ENCODE measurements at regions not wholly inside any gene's neighbourhood (a gene's known extent, or its start where the extent isn't known, plus 50 kb on each side); places are given as distances from the start of the nearest gene placed in this dataset.
A peak's percentile ranks its signal among the peaks of the same experiment; 100 is the strongest.

GRCh38 chr17:52383493-52384100 lies 225.1 kb upstream of the CA10 start:
- Histone ChIP-seq H3K27me3 (replicated peaks; ENCODE audit: insufficient read depth, low read depth, low read length, poor library complexity) (no peaks in the 10 kb centered on the region), H3K36me3 (ENCODE audit: insufficient read depth, low read length, poor library complexity, severe bottlenecking) (no peaks in the 10 kb centered on the region), H3K9me3 (ENCODE audit: low read depth, low read length, poor library complexity, severe bottlenecking) (no peaks in the 10 kb centered on the region), H3K27ac (ENCODE audit: low read depth, low read length, poor library complexity, severe bottlenecking) (no peak overlapping the region), H3K4me1 (ENCODE audit: insufficient read depth, low read length, poor library complexity, severe bottlenecking) (no peaks in the 10 kb centered on the region), H3K4me3 (ENCODE audit: low read depth, low read length, poor library complexity, severe bottlenecking) (no peak overlapping the region)
- no TSS peak for BruUV-seq (replicated peaks)
- CTCF ChIA-PET = no interaction called here
- TF ChIP-seq EZH2 (IDR thresholded peaks at IDR 0.05; ENCODE audit: borderline replicate concordance, low read depth, low read length, poor library complexity, severe bottlenecking) = no peak
- TF ChIP-seq CTCF (conservative IDR thresholded peaks at IDR 0.05; ENCODE audit: low read depth, low read length) = peak; percentile 76
- POLR2A ChIA-PET (ENCODE audit: low non-redundant PET) = no interaction called here
- peak; percentile 72 for DNase-seq (ENCODE audit: low spot score)
- intact Hi-C loops (cut with micrococcal nuclease; ENCODE audit: unreplicated experiment) = no loop called here

GRCh38 chr17:52378860-52379259 lies 220.3 kb upstream of the CA10 start:
- intact Hi-C loops (cut with micrococcal nuclease; ENCODE audit: unreplicated experiment) = no loop called here
- DNase-seq (ENCODE audit: low spot score) = no peak
- Histone ChIP-seq H3K4me3 (ENCODE audit: low read depth, low read length, poor library complexity, severe bottlenecking) (no peak overlapping the region), H3K4me1 (ENCODE audit: insufficient read depth, low read length, poor library complexity, severe bottlenecking) (no peaks in the 10 kb centered on the region), H3K36me3 (ENCODE audit: insufficient read depth, low read length, poor library complexity, severe bottlenecking) (no peaks in the 10 kb centered on the region), H3K27me3 (replicated peaks; ENCODE audit: insufficient read depth, low read depth, low read length, poor library complexity) (no peaks in the 10 kb centered on the region), H3K9me3 (ENCODE audit: low read depth, low read length, poor library complexity, severe bottlenecking) (no peaks in the 10 kb centered on the region), H3K27ac (ENCODE audit: low read depth, low read length, poor library complexity, severe bottlenecking) (no peak overlapping the region)
- ChIA-PET POLR2A (ENCODE audit: low non-redundant PET) (no interaction called here), CTCF (no interaction called here)
- no TSS peak for BruUV-seq (replicated peaks)
- TF ChIP-seq CTCF (conservative IDR thresholded peaks at IDR 0.05; ENCODE audit: low read depth, low read length) = no peak
- no peak for TF ChIP-seq EZH2 (IDR thresholded peaks at IDR 0.05; ENCODE audit: borderline replicate concordance, low read depth, low read length, poor library complexity, severe bottlenecking)

- CTCF ChIA-PET = no interaction called here
- intact Hi-C loops (cut with micrococcal nuclease; ENCODE audit: unreplicated experiment) = no loop called here
- BruUV-seq (replicated peaks) = no TSS peak
Observed at GRCh38 chr17:52376137-52376536, 217.6 kb upstream of the CA10 start.

More at GRCh38 chr17:52376137-52376536, 217.6 kb upstream of the CA10 start:
- no peak for DNase-seq (ENCODE audit: low spot score)
- Histone ChIP-seq H3K27ac (ENCODE audit: low read depth, low read length, poor library complexity, severe bottlenecking) (no peak overlapping the region), H3K4me3 (ENCODE audit: low read depth, low read length, poor library complexity, severe bottlenecking) (no peak overlapping the region), H3K27me3 (replicated peaks; ENCODE audit: insufficient read depth, low read depth, low read length, poor library complexity) (no peaks in the 10 kb centered on the region), H3K36me3 (ENCODE audit: insufficient read depth, low read length, poor library complexity, severe bottlenecking) (no peaks in the 10 kb centered on the region), H3K9me3 (ENCODE audit: low read depth, low read length, poor library complexity, severe bottlenecking) (no peaks in the 10 kb centered on the region), H3K4me1 (ENCODE audit: insufficient read depth, low read length, poor library complexity, severe bottlenecking) (no peaks in the 10 kb centered on the region)
- POLR2A ChIA-PET (ENCODE audit: low non-redundant PET) = no interaction called here
- TF ChIP-seq EZH2 (IDR thresholded peaks at IDR 0.05; ENCODE audit: borderline replicate concordance, low read depth, low read length, poor library complexity, severe bottlenecking) = no peak
- TF ChIP-seq CTCF (conservative IDR thresholded peaks at IDR 0.05; ENCODE audit: low read depth, low read length) = no peak

Data from A673 (cell line).